B cell (primary cell): ENCODE measurements at regions not wholly inside any gene's neighbourhood (a gene's known extent, or its start where the extent isn't known, plus 50 kb on each side); places are given as distances from the start of the nearest gene placed in this dataset.

ENCODE experiments used
- ATAC-seq: fragments of 200-7000 bp; cut with Tn5 transposase; one replicate; pipeline ENCODE4 v1.10.0; 2021; ENCODE audit warnings: low read depth, mild to moderate bottlenecking, moderate number of reproducible peaks, moderate library complexity
- CTCF ChIA-PET: fragments of 350-600 bp; sonication (Branson Sonifier 250); formaldehyde crosslinking; loops from one replicate; lab custom pipeline; 2021; ENCODE audit warnings: antibody characterized with exemption, inconsistent platforms; lab: Charles Lee
- POLR2A ChIA-PET: fragments of 350-600 bp; sonication (Branson Sonifier 250); formaldehyde crosslinking; loops from one replicate; lab custom pipeline; 2021; ENCODE audit warnings: antibody characterized with exemption; lab: Charles Lee
- DNase-seq: peaks from one replicate; pipeline ENCODE4 v3.0.0; 2013
- H2AFZ ChIP-seq: 2 replicates; pipeline ENCODE4 v1.6.1; 2012; ENCODE audit warnings: mild to moderate bottlenecking, low read depth, low read length; ENCODE audit not compliant: insufficient read depth, poor library complexity, severe bottlenecking
- H3K27ac ChIP-seq, 2 donors: 1 replicate in 1 of 2; 2 replicates in 1 of 2; pipeline ENCODE4 v1.5.1; 2012 to 2013; ENCODE audit warnings: low read length in 2 of 2, mild to moderate bottlenecking in 2 of 2, moderate library complexity in 1 of 2
- H3K27me3 ChIP-seq, 4 experiments: fragments of 200-600 bp in 1 of 4; sonication (generic) in 1 of 4; replicated peaks in 1 of 4; 1 replicate in 2 of 4; 2 replicates in 2 of 4; pipeline versions ENCODE4 v1.6.1 to v1.7.0; 2013 to 2016; ENCODE audit warnings: low read length in 3 of 4, mild to moderate bottlenecking in 2 of 4, mixed read lengths in 1 of 4, moderate library complexity in 1 of 4; ENCODE audit not compliant: insufficient read depth in 4 of 4, control insufficient read depth in 3 of 4; ENCODE audit errors: control extremely low read depth in 1 of 4
- H3K36me3 ChIP-seq, 2 experiments: replicated peaks in 1 of 2; 1 replicate in 1 of 2; 2 replicates in 1 of 2; pipeline versions ENCODE4 v1.6.1 to v1.7.1; 2013; ENCODE audit warnings: low read length in 1 of 2; ENCODE audit not compliant: insufficient read depth in 2 of 2, control insufficient read depth in 1 of 2; ENCODE audit errors: control extremely low read depth in 1 of 2, extremely low read depth in 1 of 2
- H3K4me1 ChIP-seq, 2 donors: fragments of 200-600 bp in 1 of 2; sonication (generic) in 1 of 2; 1 replicate in 1 of 2; 2 replicates in 1 of 2; pipeline versions ENCODE4 v1.5.1 to v1.6.1; 2013 to 2017; ENCODE audit warnings: low read length in 2 of 2; ENCODE audit not compliant: control insufficient read depth in 2 of 2, insufficient read depth in 2 of 2
- H3K4me2 ChIP-seq: replicated peaks from 2 replicates; pipeline ENCODE3; 2012; ENCODE audit warnings: mild to moderate bottlenecking, low read depth, low read length; ENCODE audit not compliant: poor library complexity, severe bottlenecking
- H3K4me3 ChIP-seq, 5 experiments: fragments of 200-600 bp in 1 of 5; sonication (generic) in 1 of 5; 1 replicate in 3 of 5; 2 replicates in 2 of 5; pipeline versions ENCODE4 v1.5.1 to v1.7.0; 2011 to 2016; ENCODE audit warnings: low read length in 4 of 5, mild to moderate bottlenecking in 4 of 5, low read depth in 2 of 5, control low read depth in 1 of 5, moderate library complexity in 1 of 5; ENCODE audit not compliant: insufficient read depth in 1 of 5; ENCODE audit errors: control extremely low read depth in 1 of 5, extremely low read depth in 1 of 5
- H3K79me2 ChIP-seq: fragments of 200-600 bp; sonication (generic); one replicate; pipeline ENCODE4 v1.6.0; 2016; ENCODE audit warnings: low read length; ENCODE audit not compliant: control insufficient read depth, insufficient read depth
- H3K9ac ChIP-seq: fragments of 200-600 bp; sonication (generic); 2 replicates; pipeline ENCODE4 v1.6.1; 2017; ENCODE audit warnings: mild to moderate bottlenecking, low read length, moderate library complexity
- H3K9me3 ChIP-seq, 3 donors: one replicate each; pipeline versions ENCODE4 v1.6.1 to v1.7.1; 2013; ENCODE audit warnings: low read length in 2 of 3; ENCODE audit not compliant: control insufficient read depth in 2 of 3, insufficient read depth in 1 of 3; ENCODE audit errors: control extremely low read depth in 1 of 3
- H4K20me1 ChIP-seq: 2 replicates; pipeline ENCODE4 v1.6.0; 2012; ENCODE audit warnings: mild to moderate bottlenecking, low read length; ENCODE audit not compliant: insufficient read depth, control insufficient read depth, poor library complexity, severe bottlenecking
- H3K27ac Mint-ChIP-seq: one replicate; pipeline ENCODE4 v1.8.0; 2021; ENCODE audit warnings: mixed read lengths
- H3K27me3 Mint-ChIP-seq: one replicate; pipeline ENCODE4 v1.8.0; 2021; ENCODE audit warnings: mixed read lengths
- H3K4me1 Mint-ChIP-seq: one replicate; pipeline ENCODE4 v1.8.0; 2021; ENCODE audit warnings: mixed read lengths
- H3K4me3 Mint-ChIP-seq: one replicate; pipeline ENCODE4 v1.8.0; 2021; ENCODE audit warnings: mixed read lengths
- H3K9me3 Mint-ChIP-seq: one replicate; pipeline ENCODE4 v1.8.0; 2022; ENCODE audit warnings: mixed read lengths; ENCODE audit not compliant: insufficient read depth
- EZH2 ChIP-seq: IDR thresholded peaks from 2 replicates; pipeline ENCODE4 v1.6.1; 2012; ENCODE audit warnings: borderline replicate concordance, low read depth, mild to moderate bottlenecking, moderate library complexity, low read length; ENCODE audit not compliant: insufficient read depth, poor library complexity, severe bottlenecking
- WGBS: methylation state at CpG from one replicate; pipeline ENCODE4 v1.1.5; 2013; ENCODE audit warnings: missing lambda C conversion rate; ENCODE audit not compliant: insufficient coverage; 5-methylcytosine and 5-hydroxymethylcytosine counted together
- intact Hi-C: fragments of 100-400 bp; cut with micrococcal nuclease; formaldehyde crosslinking; loops from one replicate; pipeline ENCODE4 v1.10.0; 2022
- TF ChIP-seq, protein P1 (sequence below): fragments of 200-600 bp; IDR thresholded peaks from one replicate; pipeline ENCODE4 v1.8.0; 2022; ENCODE audit warnings: antibody characterized with exemption, mild to moderate bottlenecking

DNA sequence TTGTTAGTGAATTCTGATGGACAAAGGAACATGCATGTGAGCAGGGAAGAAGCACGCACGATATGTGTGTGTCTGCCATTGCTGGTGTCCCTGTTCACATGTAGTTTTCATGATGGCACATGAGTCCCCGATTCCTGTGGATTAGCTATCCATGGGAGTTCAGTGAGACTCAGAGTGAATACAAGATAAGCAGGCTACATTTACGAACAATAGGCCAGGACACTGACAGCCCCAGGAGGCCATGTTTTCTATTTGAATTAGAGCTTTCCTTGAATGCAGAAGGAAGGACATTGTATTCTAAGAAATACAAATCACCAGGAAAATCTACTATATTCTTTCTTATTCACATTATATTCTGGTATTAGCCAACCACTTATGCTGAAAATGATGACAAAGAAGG is 171.4 kb downstream of the PPP1R2C start:
- H3K4me3 Mint-ChIP-seq, result no peak overlapping the region

GRCh38 chrX:42604302-42604701 is 173.7 kb downstream of the PPP1R2C start:
- TF ChIP-seq, protein P1, sequence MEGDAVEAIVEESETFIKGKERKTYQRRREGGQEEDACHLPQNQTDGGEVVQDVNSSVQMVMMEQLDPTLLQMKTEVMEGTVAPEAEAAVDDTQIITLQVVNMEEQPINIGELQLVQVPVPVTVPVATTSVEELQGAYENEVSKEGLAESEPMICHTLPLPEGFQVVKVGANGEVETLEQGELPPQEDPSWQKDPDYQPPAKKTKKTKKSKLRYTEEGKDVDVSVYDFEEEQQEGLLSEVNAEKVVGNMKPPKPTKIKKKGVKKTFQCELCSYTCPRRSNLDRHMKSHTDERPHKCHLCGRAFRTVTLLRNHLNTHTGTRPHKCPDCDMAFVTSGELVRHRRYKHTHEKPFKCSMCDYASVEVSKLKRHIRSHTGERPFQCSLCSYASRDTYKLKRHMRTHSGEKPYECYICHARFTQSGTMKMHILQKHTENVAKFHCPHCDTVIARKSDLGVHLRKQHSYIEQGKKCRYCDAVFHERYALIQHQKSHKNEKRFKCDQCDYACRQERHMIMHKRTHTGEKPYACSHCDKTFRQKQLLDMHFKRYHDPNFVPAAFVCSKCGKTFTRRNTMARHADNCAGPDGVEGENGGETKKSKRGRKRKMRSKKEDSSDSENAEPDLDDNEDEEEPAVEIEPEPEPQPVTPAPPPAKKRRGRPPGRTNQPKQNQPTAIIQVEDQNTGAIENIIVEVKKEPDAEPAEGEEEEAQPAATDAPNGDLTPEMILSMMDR, result no peak
- no peak for TF ChIP-seq EZH2
- no peak overlapping the region for H3K27ac Mint-ChIP-seq
- H2AFZ ChIP-seq, result no peak overlapping the region
- no CpG with 5 or more reads among the region's 2 CpGs for WGBS
- no peaks in the 10 kb centered on the region for H3K9me3 Mint-ChIP-seq
- H3K36me3 ChIP-seq, result no peaks in the 10 kb centered on the region
- ChIA-PET CTCF (no interaction called here), POLR2A (no interaction called here)
- DNase-seq (no peak), ATAC-seq (no peak)
- no peak overlapping the region for H3K4me2 ChIP-seq
- no peak overlapping the region for H3K9ac ChIP-seq
- no peaks in the 10 kb centered on the region for H3K9me3 ChIP-seq
- no peaks in the 10 kb centered on the region for H4K20me1 ChIP-seq
- H3K4me3 Mint-ChIP-seq, result no peak overlapping the region
- no peak overlapping the region for H3K27ac ChIP-seq
- no peaks in the 10 kb centered on the region for H3K79me2 ChIP-seq
- no peaks in the 10 kb centered on the region for H3K27me3 ChIP-seq
- no peaks in the 10 kb centered on the region for H3K4me1 Mint-ChIP-seq
- H3K4me3 ChIP-seq, result no peak overlapping the region
- no peaks in the 10 kb centered on the region for H3K4me1 ChIP-seq
- intact Hi-C loops, result no loop called here
- no peaks in the 10 kb centered on the region for H3K27me3 Mint-ChIP-seq

More for the DNA sequence above, 171.4 kb downstream of the PPP1R2C start:
- Mint-ChIP-seq H3K4me1 (no peaks in the 10 kb centered on the region), H3K27me3 (no peaks in the 10 kb centered on the region), H3K9me3 (no peaks in the 10 kb centered on the region), H3K27ac (no peak overlapping the region)
- Histone ChIP-seq H3K4me2 (no peak overlapping the region), H3K9me3 (no peaks in the 10 kb centered on the region), H3K4me1 (no peaks in the 10 kb centered on the region), H3K79me2 (no peaks in the 10 kb centered on the region), H3K27ac (no peak overlapping the region), H4K20me1 (no peaks in the 10 kb centered on the region), H3K36me3 (no peaks in the 10 kb centered on the region), H3K27me3 (no peaks in the 10 kb centered on the region), H3K9ac (no peak overlapping the region), H2AFZ (no peak overlapping the region), H3K4me3 (no peak overlapping the region)
- intact Hi-C loops, result no loop called here
- ChIA-PET POLR2A (no interaction called here), CTCF (no interaction called here)
- DNase-seq, result no peak
- no peak for ATAC-seq
- 100% methylated on average over 3 of the region's 4 CpGs for WGBS
- TF ChIP-seq, protein P1, result no peak
- no peak for TF ChIP-seq EZH2
